ENCODE measurements at regions not wholly inside any gene's neighbourhood (a gene's known extent, or its start where the extent isn't known, plus 50 kb on each side); places are given as distances from the start of the nearest gene placed in this dataset.
"Not testable (repeated sequence)": the region's sequence is repeated elsewhere in the genome, so short reads cannot be mapped to it uniquely, and the experiment has no call there.

DNA sequence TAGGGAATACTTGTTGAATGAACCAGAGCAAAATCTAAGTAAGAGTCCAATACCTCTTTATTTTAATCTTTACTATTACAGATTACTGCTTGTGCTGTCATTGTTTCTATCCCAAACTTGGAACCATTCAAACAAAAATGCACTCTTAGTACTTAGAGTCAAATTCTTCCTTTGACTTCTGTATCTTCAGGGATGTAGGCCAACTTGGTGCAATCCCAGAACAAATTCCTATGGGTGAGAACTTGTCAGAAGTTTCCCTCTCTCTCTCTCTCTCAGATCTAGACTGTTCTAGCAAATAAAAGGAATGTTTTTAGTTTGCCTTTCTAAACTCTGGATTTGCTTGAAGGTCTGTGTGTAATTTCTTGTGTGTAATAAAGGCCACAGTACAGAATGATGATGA lies 329.0 kb upstream of the TMTC4 start:
- DNase-seq (ENCODE audit: low read depth, low spot score): no peak

DNA sequence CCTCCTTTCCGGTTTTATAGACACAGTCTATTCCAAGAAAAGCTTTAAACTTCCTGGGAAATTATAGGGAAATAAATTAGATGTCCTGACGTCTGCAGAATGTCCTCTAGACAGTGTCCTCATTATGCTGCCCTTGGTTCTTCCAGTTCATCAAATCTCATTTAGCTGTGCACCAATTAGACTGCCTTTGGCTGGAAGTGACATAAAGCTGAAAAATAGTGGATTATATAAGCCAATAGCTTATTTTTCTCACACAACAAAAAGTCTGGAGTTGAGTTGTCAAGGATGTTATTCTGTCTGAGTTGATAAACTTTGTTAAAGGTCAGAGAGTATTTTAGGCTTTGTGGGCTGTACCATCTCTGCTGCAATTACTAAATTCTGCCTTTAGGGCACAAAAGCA lies 314.8 kb upstream of the TMTC4 start:
- DNase-seq (ENCODE audit: low read depth, low spot score): no peak

DNA sequence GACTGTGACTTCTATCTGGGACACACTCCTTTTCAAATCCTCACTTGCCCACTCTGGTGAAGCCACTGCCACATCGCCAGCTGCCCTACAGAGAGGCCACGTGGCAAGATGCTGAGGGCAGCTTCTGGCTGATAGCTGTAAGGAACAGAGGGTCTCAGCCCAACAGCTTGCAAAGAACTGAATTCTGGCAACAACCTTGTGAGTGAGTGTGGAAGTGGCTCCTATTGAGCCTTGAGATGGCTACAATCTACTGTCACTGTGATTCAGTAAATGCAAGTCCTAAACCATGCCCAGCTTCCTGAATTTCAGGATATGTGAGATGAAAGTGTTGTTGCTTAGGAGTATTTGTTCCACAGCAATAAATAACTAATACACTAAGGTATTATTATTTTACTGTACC lies 314.3 kb upstream of the TMTC4 start:
- no peak for DNase-seq (ENCODE audit: low read depth, low spot score)

DNA sequence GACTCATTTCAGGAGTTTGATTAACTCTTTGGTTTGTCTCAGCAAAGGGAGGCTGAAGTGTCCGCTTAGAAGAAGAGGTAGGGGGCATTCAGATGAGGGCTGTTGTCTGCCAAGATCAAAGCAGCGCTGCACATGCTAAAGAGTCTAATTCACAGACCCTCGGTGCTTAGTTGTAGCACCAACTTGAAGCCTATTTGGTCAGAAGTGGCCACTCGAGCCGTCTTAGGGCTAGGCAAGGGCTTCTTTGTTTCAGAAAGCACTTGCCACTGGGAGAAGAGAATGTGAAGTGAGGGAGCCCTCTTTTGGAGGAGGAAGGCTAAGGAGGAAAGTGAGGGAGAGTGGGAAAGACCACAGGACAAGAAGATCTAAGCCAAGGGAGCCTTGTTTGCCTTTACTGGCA lies 313.4 kb upstream of the TMTC4 start:
- no peak for DNase-seq (ENCODE audit: low read depth, low spot score)

DNA sequence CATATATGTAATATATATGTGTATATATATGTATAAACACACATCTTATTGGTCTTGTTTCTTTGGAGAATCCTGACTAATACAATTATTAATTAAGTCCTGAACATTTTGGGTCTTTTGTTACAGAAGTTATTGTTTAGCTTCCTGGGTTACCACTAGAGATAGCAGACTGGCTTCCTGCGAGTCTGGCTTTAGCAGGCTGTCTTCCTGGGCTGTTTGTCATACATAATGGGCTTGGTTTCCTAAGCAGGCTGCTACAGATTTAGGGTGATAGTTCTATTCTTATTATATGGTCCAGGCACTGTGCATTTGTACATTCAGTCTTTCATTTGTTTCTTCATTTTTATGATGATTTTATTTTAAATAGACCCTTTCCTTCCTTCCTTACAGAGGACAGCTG lies 312.0 kb upstream of the TMTC4 start:
- no peak for DNase-seq (ENCODE audit: low read depth, low spot score)

DNA sequence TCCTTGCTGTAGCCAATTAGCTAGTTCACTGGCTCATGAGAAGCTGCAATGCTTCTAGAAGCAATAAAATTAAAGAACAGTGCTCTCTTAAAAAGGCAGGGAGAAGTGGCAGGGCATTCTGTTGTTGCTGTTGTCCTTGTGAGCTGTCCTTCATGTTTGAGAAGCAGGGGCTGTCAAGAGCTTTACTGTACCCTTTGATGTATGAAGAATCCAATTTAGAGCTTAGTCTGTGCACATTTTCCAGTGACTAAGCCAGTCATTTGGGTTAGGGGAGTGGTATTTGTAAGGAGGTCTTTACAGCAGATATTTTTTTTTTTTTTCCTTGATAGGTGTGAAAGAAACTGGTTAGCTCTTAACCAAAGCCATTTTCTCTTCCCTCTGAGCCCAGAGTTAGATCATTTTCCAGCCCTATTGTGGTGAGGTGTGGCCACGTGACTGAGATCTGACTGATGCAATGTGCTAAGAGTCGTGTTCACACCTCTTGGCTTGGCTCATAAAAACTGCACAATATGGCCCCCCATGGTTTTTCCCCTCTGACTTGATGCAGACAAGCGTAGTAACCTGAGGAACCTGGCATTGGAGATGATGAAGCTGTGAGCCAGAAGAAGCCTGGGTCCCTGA lies 309.6 kb upstream of the TMTC4 start:
- DNase-seq (ENCODE audit: low read depth, low spot score): no peak

DNA sequence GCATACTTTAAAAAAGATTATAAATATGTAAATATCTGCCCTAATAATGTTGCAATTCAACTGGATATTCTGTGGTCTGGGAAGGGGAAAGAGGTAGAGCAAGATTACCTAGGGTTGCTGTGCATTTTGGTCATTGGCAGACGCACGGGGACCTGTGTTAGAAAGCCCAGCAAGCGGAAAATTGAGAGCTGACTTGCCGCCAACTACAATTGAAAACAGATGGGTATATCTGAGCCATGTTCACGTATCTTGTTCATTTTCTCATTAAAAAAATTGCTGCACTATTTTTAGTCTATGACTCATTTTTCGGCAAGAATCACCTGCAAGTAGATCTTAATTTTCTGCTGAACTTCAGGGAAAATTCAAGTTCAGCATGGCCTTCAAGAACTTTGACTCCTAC lies 308.5 kb upstream of the TMTC4 start:
- no peak for DNase-seq (ENCODE audit: low read depth, low spot score)

DNA sequence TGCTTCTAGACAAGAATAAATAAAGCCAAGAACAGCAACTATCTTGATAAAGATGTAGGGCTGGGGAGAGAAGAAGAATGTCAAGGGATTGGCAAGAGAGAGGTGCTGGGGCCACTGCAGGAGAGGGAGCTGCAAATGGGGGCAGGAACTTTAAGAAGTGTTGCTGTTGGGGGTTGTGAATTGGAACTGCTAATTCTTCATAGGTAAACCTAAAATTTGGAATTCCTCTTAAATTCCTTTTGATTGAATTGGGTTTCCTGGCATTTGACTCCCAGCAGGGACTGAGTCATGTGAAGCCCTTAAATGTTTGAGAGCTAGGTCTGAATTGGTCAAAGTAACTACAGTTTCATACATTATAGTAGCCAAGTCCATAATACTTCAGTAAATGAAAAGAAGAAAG lies 305.6 kb upstream of the TMTC4 start:
- no peak for DNase-seq (ENCODE audit: low read depth, low spot score)

DNA sequence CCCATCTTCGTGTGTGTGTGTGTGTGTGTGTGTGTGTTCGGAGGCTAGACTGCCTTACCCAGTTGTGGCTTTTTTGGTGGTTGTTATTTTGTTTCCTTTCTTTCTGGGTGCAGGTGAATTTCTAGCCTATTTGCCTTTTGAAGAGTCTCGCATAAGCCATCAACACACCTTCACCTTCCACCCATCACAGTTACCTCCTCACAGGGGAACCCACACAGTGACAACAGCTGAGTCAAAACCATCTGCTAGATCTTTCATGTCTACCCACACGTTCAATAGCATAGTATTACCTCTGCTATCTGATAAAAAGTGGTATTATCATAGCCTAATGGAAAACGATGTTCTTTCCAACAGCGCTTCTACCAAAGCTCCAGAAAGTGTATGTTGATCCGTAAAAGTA lies 303.2 kb upstream of the TMTC4 start:
- no peak for DNase-seq (ENCODE audit: low read depth, low spot score)

DNA sequence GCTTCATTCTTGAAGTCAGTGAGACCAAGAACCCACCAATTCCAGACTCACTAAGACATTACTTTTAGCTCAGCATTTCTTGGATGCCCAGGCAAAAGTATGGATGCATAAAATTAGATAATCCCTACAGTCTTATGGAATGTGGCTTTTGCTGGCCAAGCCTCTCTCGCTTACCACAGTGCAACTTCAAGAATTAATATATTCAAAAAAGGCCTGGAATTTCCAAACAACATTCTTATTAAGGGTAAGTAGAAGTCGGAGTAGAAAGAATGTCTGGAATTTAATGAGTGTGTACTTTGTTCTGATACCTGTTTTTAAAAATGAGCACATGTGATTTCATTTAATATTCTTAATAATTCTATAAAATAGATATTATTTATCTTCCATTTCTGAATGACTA lies 302.4 kb upstream of the TMTC4 start:
- no peak for DNase-seq (ENCODE audit: low read depth, low spot score)

DNA sequence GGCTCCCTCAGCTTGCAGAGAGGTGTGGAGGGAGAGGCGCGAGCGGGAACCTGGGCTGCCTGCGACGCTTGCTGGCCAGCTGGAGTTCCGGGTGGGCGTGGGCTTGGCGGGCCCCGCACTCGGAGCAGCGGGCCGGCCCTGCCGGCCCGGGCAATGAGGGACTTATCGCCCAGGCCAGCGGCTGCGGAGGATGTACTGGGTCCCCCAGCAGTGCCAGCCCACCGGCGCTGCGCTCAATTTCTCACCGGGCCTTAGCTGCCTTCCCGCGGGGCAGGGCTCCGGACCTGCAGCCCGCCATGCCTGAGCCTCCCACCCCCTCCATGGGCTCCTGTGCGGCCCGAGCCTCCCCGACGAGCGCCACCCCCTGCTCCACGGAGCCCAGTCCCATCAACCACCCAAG lies 301.1 kb upstream of the TMTC4 start:
- not testable (repeated sequence) for DNase-seq (ENCODE audit: low read depth, low spot score)

DNA sequence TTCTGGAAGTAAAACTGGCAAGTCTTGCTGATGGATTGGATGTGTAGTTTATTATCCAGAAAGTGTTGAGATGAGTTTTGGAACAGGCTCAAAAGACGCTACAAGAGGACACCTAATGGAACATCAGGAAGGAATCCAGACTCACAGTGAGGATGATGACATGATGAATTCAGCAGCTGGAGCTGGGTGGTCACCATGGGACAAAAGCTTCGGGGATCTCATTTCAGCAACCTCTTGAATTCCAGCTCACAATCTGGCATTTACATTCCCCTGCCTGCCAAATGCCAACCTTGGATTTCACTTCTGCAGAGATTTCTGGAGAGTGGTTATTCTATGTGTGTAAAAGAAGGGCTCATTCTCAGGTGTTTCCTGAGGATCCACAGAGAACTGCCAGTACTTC lies 288.0 kb upstream of the TMTC4 start:
- DNase-seq (ENCODE audit: low read depth, low spot score): no peak

DNA sequence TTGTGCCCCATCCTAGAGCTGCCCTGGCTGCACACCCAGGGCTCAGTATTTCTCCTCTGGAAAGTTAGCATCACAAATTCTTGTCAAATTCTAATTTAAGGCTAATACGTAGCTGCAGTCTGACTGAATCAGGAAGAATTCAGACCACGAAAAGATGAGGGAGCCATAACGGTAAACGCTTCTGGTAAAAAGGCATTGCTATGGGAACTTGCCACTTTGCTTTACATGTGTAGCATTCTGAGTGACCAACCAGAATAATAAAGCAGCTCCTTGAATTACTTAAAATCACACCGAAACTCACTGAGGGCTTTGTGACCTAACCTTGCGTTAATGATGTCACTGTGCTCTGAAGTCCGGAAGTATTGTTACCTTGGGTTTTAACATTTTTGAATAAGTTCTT lies 286.6 kb upstream of the TMTC4 start:
- no peak for DNase-seq (ENCODE audit: low read depth, low spot score)

DNA sequence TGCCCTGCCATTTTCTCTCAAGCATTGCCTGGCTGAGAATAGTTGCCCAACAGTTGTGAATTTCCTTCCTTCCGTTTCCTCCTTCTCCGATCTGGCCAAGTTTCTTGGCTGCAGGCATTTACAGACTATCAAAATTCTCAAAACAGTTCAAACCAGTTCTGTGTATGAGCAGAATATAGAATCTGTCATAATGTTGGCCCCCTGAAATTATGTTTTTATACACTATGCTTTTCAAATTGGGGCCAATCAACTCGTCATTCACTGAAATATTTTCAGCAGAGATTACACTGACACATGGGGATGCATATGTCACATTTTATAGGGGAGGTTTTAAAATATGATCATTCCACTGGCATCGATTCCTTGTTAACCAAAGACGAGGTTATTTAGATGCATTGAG lies 284.2 kb upstream of the TMTC4 start:
- no peak for DNase-seq (ENCODE audit: low read depth, low spot score)

DNA sequence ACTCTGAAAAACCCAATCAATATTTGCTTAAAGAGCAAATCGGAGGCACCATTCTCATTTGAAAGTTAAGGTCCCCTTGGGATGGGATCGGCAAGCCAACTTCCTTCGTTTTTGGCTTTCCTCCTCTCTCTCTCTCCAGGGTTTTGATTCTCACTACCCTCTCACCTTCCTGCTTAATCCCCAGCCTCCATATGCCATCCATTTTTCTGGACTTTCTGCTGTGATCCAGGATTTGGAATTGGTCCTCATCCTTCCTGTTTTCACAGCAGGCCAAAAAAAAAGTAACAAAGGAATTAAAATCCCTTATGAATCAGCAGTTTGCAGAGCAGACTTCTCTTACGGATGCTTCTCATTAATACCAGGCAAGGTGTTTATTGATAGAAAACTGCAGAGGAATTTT lies 283.1 kb upstream of the TMTC4 start:
- no peak for DNase-seq (ENCODE audit: low read depth, low spot score)

DNA sequence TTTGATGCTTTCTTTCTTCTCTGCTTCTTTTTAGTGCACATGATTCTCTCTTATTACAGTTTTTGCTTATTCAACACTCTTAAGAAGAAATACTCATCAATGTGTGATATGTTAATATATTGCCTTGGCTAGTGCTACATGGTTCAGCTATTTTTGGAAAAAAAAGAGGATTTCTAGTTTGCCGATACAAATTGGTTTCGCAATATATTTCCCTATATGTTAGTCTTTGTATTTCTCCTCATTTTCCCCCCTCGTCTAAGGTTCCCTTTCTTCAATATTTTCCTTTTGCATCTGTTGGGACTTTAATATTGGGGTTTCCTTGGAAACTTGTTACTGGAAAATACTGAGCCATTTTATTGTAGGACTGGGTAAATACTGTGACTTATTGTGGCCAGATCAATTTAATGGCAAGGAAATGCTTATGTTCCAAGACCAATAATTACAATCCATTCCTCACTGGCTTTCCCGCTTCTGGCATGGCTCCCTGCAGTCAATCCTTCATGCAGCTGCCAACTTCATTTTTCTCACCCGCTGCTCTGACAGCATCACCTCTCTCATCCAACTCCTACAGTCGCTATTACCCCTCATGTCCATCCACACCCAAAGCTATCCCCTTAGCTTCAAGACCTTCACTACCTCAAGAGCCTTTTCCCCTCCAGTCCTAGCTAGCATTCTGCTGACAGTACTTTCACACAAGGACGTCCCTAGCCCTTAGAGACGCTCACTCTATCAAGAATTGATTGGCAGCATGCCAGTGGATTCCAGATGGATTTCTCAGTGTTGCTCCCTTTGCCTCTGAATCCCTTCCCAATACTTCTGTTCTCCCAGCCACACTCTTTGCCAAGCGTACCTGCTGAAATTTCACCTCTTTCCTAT lies 280.1 kb upstream of the TMTC4 start:
- DNase-seq (ENCODE audit: low read depth, low spot score): no peak

DNA sequence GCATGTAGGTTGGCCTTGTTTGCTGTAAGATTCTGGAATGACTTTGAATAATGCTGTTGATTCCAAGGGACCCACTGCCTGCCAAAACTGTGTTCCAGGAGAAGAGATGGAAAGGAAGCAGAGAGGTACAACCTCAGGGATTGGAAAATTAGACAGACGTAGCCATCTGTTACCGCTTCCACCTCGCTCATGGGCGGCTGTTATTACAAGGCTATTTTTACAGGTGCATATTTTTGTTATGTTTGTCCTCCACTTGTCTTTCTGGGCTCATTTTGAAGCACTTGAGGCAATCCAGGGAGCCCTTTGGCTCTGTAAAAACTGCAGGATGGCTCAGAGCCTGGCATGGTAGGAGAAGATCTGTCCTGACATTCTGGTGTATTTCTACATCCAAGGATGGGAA lies 276.4 kb upstream of the TMTC4 start:
- no peak for DNase-seq (ENCODE audit: low read depth, low spot score)

DNA sequence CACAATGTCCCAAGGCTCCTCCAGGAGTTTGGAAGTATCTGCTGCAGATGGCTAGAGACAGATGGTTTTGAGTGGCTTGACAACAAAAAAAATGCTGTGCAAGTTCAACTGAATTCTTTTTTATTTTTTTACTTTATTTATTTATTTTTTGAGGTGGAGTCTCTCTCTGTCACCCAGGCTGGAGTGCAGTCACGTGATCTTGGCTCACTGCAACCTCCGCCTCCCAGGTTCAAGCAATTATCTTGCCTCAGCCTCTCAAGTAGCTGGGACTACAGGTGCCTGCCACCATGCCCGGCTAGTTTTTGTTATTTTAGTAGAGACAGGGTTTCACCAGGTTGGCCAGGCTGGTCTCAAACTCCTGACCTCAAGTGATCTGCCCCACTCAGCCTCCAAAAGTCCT lies 274.3 kb upstream of the TMTC4 start:
- DNase-seq (ENCODE audit: low read depth, low spot score): not testable (repeated sequence)

DNA sequence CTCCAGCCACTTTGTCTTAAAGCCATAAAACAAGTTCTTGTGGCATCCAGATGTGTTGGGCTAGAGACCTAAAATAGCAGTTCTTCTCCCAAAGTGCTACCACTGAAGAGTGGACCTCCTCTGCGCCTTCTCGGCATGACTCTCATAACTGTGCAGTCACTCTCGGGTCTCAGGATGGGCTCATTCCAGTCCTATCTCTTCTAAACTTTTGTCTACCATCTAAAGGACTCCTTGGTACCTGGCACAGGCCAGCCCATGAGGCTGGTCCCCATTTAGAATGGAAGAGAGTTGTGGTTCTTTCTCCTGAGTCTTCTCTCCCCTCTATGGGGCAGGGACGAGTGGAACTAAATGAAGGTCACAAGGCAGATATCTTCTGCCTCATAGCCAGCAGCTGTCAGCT lies 272.0 kb upstream of the TMTC4 start:
- DNase-seq (ENCODE audit: low read depth, low spot score): no peak

DNA sequence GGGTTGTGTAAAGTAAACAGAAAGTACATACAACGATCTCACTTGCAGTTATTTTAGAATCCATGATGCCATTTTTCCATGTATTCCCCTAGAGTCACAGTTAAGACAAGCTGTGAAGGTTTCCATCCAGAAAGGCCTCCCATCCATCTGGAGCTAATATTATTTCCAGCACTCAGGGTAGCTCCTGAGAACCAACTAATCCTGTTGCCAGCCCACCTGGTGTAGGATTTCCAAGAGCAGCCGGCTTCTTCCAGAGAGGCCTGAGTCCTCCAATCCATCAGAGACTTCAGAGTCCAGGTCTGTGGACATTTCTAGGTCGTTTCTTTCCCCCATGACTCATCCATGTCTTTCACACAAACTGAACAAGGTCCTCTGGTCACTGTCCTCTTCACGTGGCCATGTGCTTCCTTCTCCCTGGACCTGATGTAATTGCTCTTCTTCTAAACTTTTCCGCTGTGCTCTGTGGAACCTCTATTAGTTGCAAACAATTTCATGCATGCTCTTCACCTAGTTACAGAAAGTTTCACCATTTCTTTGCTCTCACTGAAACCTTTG lies 270.3 kb upstream of the TMTC4 start:
- DNase-seq (ENCODE audit: low read depth, low spot score): no peak

DNA sequence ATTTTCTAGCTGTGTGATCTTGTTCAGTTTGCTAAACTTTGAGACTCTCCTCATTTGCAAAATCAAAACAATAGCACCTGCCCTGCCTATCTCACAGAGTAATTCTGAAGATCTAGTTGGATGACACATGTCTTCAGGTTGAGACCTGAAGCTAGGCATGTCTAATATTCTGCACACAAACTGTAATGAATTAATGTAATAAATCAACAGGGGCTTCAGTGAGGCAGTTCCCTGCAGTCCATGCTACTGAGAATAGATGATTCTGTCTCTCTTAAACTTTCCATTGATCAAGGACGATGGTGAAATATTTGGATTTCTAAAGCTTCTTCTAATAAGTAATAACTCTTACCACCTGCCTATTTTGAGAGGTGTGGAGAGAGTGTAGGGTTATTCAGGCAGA lies 268.1 kb upstream of the TMTC4 start:
- DNase-seq (ENCODE audit: low read depth, low spot score): no peak

DNA sequence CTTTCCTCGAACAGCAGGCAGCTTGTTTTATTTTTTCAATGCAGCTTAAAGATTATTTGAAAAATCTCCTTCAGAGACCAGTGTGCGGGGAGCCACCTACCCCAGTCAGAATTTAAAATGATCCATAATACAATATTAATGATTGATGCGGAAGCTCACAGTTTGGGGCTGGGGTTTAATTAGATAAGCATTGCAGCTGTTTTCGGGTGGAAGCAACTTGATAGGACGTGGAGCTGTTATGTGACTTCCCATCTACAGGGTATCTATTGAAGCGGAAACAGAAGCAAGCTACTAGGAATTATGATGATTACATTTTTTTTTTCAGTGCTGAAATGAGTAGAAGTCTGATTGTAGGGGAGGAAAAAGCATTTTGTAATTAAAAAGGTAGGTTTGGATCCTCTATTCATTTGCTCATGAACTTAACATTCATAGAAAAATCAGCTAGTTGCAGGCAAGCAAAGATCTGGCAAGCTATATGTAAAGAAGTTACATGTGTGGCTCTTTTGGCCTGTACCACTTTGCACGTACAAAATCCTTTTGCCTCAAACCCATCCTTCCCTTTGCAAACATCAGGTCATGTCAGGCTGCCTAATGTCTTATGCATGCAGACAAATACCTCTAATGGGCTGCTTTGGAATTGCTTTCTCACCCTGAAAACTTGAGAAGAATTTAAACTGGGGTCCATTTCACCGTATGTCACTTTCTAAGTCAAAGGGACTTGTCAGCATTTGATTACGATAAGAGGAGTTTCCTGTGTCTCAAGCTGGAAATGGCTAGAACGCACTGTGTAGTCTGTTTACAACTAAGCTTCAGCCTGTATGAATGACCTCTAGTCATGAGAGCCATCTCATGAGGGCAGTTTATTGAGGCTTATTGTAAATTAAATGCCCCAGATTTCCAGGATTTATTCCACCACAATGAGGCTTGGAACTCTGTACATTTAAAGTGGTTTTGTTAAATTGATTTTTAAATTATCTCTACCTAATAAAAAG lies 267.1 kb upstream of the TMTC4 start:
- no peak for DNase-seq (ENCODE audit: low read depth, low spot score)
